GM12878 (cell line): ENCODE measurements at regions not wholly inside any gene's neighbourhood (a gene's known extent, or its start where the extent isn't known, plus 50 kb on each side); places are given as distances from the start of the nearest gene placed in this dataset.

Experiments
- ATAC-seq: fragments of 200-7000 bp; cut with Tn5 transposase; 3 replicates; pipeline ENCODE4 v1.9.1; 2020; ENCODE audit warnings: mild to moderate bottlenecking, moderate library complexity
- BruUV-seq: library from RNA; stranded (reverse); fragments of 400-500 nt; replicated peaks from 2 replicates; lab custom pipeline; 2021; lab: Mats Ljungman, UMichigan
- CTCF ChIA-PET: fragments of 300-600 bp; sonication (Branson Sonifier 250); formaldehyde crosslinking; extraction: SDS; loops from one replicate; lab custom pipeline; 2021; ENCODE audit warnings: inconsistent platforms; lab: Yijun Ruan, JAX
- POLR2A ChIA-PET: fragments of 350-600 bp; formaldehyde crosslinking; extraction: SDS; loops from one replicate; lab custom pipeline; 2021; ENCODE audit warnings: inconsistent platforms; lab: Charles Lee
- RAD21 ChIA-PET: fragments of 300-600 bp; sonication (Branson Sonifier 250); formaldehyde crosslinking; loops from one replicate; lab custom pipeline; 2023; ENCODE audit warnings: antibody characterized with exemption; ENCODE audit not compliant: unreplicated experiment; lab: Charles Lee
- SMC1A ChIA-PET: fragments of 300-600 bp; sonication (Branson Sonifier 250); formaldehyde crosslinking; loops from one replicate; lab custom pipeline; 2023; ENCODE audit not compliant: unreplicated experiment, uncharacterized antibody; lab: Charles Lee
- DNase-seq: peaks from one replicate; pipeline ENCODE4 v3.0.0-alpha.2; 2011; ENCODE audit warnings: low read depth, low spot score
- FAIRE-seq: peaks from 3 replicates; lab custom pipeline; 2011; peaks lifted over from hg19 to GRCh38; lab: Jason Lieb, UNC
- H2AFZ ChIP-seq: 2 replicates; pipeline ENCODE4 v1.6.0; 2011; ENCODE audit warnings: low read depth, low read length, control low read depth; ENCODE audit not compliant: control insufficient read depth
- H3K27ac ChIP-seq: 2 replicates; pipeline ENCODE4 v1.5.1; 2011; ENCODE audit warnings: control low read depth; ENCODE audit not compliant: control insufficient read depth, insufficient read depth
- H3K27me3 ChIP-seq, 2 experiments: replicated peaks in 1 of 2; 2 replicates each; pipeline versions ENCODE4 v1.6.0 to v1.6.1; 2011; ENCODE audit warnings: low read length in 1 of 2; ENCODE audit not compliant: control insufficient read depth in 2 of 2, insufficient read depth in 2 of 2
- H3K36me3 ChIP-seq, 2 experiments: 2 replicates each; pipeline ENCODE4 v1.5.1; 2011; ENCODE audit warnings: low read length in 1 of 2; ENCODE audit not compliant: control insufficient read depth in 2 of 2, insufficient read depth in 2 of 2
- H3K4me1 ChIP-seq: 2 replicates; pipeline ENCODE4 v1.6.1; 2011; ENCODE audit warnings: mild to moderate bottlenecking, low read length, moderate library complexity, mixed read lengths; ENCODE audit not compliant: control insufficient read depth, insufficient read depth
- H3K4me2 ChIP-seq: 2 replicates; pipeline ENCODE4 v1.6.0; 2011; ENCODE audit warnings: control low read depth; ENCODE audit not compliant: control insufficient read depth, insufficient read depth
- H3K4me3 ChIP-seq: fragments of 200-600 bp; sonication (generic); 2 replicates; pipeline ENCODE4 v1.5.1; 2016
- H3K79me2 ChIP-seq: 2 replicates; pipeline ENCODE4 v1.6.0; 2011; ENCODE audit warnings: low read length; ENCODE audit not compliant: control insufficient read depth, insufficient read depth
- H3K9ac ChIP-seq: 2 replicates; pipeline ENCODE4 v1.8.0; 2011; ENCODE audit warnings: low read length, control low read depth, mixed read lengths; ENCODE audit not compliant: control insufficient read depth, insufficient read depth
- H3K9me3 ChIP-seq: replicated peaks from 3 replicates; pipeline ENCODE4 v1.5.1; 2011; ENCODE audit warnings: mild to moderate bottlenecking, low read length; ENCODE audit not compliant: control insufficient read depth, insufficient read depth
- H4K20me1 ChIP-seq: 2 replicates; pipeline ENCODE4 v1.6.0; 2011; ENCODE audit not compliant: control insufficient read depth, insufficient read depth
- CREB1 ChIP-seq: IDR thresholded peaks from 2 replicates; pipeline ENCODE4 v1.6.1; 2012; ENCODE audit warnings: low read depth, mild to moderate bottlenecking, inconsistent platforms
- EED ChIP-seq: sonication (generic); IDR thresholded peaks from 2 replicates; pipeline ENCODE4 v1.6.1; 2016; ENCODE audit warnings: antibody characterized with exemption, low read depth
- NFXL1 ChIP-seq: fragments of 450-650 bp; IDR thresholded peaks from 2 replicates; pipeline ENCODE4 v1.6.1; 2017; ENCODE audit warnings: antibody characterized with exemption, mild to moderate bottlenecking, borderline replicate concordance
- NFYA ChIP-seq: IDR thresholded peaks from 2 replicates; pipeline ENCODE4 v1.6.1; 2011; ENCODE audit warnings: low read depth, mild to moderate bottlenecking, low read length, improper control_type of control experiment, borderline replicate concordance
- RCOR1 ChIP-seq: conservative IDR thresholded peaks from 2 replicates; pipeline ENCODE4 v1.6.1; 2012; ENCODE audit warnings: low read depth, low read length, improper control_type of control experiment
- RUNX3 ChIP-seq: IDR thresholded peaks from 2 replicates; pipeline ENCODE4 v1.6.1; 2012; ENCODE audit warnings: low read length, inconsistent platforms
- STAT3 ChIP-seq: IDR thresholded peaks from 2 replicates; pipeline ENCODE4 v1.6.1; 2011; ENCODE audit warnings: low read depth, low read length, improper control_type of control experiment
- YBX1 ChIP-seq: fragments of 450-650 bp; IDR thresholded peaks from 2 replicates; pipeline ENCODE4 v1.6.1; 2016; ENCODE audit warnings: antibody characterized with exemption
- ZZZ3 ChIP-seq: IDR thresholded peaks from 2 replicates; pipeline ENCODE4 v1.6.1; 2011; ENCODE audit warnings: low read depth; ENCODE audit not compliant: control insufficient read depth, insufficient read length
- WGBS: methylation state at CpG from one replicate; pipeline ENCODE4 v1.1.6; 2016; ENCODE audit warnings: low lambda C conversion rate; ENCODE audit not compliant: insufficient replicate concordance, insufficient coverage; ENCODE audit errors: missing lambda C conversion rate; 5-methylcytosine and 5-hydroxymethylcytosine counted together
- in situ Hi-C: fragments of 300-500 bp; cut with MboI; formaldehyde crosslinking; loops from 9 replicates; pipeline ENCODE4 v1.14.3; 2018; ENCODE audit warnings: mixed read lengths
- intact Hi-C: fragments of 100-400 bp; cut with micrococcal nuclease; formaldehyde crosslinking; loops from one replicate; pipeline ENCODE4 v1.14.2; 2022; ENCODE audit not compliant: unreplicated experiment
- TF ChIP-seq, protein P1 (sequence below): fragments of 450-650 bp; IDR thresholded peaks from 2 replicates; pipeline ENCODE4 v1.6.1; 2017; ENCODE audit warnings: mild to moderate bottlenecking, low read depth, inconsistent platforms; ENCODE audit not compliant: poor library complexity, severe bottlenecking
- TF ChIP-seq, protein P2 (sequence below): fragments of 450-650 bp; IDR thresholded peaks from 2 replicates; pipeline ENCODE4 v1.6.1; 2014; ENCODE audit warnings: mild to moderate bottlenecking

DNA sequence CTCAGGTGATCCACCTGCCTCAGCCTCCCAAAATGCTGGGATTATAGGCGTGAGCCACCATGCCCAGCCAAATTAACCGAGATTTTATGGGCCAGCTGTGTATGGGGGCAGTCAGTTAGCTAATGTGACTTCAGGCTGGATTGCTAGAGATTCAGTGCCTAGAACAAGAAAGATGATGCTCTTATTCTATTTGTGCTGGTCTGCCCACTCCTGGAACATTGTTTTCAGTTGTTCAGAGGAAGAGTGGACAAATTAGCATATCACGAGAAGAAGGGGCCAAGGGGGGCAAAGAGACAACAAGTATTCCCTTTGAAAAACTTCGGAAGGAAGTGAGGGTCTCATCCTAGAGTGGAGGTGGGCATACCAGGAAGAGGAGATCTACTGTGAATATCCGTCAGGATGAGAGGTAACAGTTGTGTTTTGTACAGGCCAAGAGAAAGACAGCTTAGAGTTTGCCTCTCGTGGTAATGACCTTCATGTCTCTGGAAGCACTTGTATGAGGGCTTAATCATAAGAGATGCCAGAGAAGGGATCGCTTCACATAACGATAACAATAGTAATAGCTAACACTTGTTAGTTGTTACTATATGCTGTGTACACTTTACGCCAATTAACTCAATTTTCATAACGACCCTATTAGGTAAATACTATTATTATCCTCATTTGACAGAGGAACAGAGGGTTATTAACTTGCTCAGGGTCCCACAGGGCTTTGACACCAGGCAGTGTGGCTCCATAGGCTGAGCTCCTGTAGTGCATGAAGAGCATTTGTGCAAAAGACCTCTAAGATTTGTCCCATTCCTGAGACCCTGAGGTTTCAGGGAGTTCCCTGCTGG, 138.3 kb downstream of the DDX1 start:
- no peak overlapping the region for H3K9ac ChIP-seq
- no TSS peak for BruUV-seq
- WGBS = 32% methylated on average over 10 of the region's 10 CpGs
- ChIA-PET SMC1A (interaction anchor here (0.6 kb wide), 1 partner anchor 711 kb away, joined by 3 read pairs; no protein-coding TSS in a partner anchor), RAD21 (no interaction called here), POLR2A (no interaction called here)
- no peaks in the 10 kb centered on the region for H3K9me3 ChIP-seq
- no peak overlapping the region for H3K27ac ChIP-seq
- peaks cover 17% of the 10 kb centered on the region for H3K4me1 ChIP-seq
- no peak; the same call in 2 of the 3 replicates for ATAC-seq
- no peak overlapping the region for H3K4me3 ChIP-seq
- no peak overlapping the region for H2AFZ ChIP-seq
- intact Hi-C loops = no loop called here
- TF ChIP-seq RCOR1 = no peak
- TF ChIP-seq, all 136 proteins: peak for 0
- H4K20me1 ChIP-seq = no peaks in the 10 kb centered on the region
- CTCF ChIA-PET = interaction anchor here (0.9 kb wide), 1 partner anchor 100 kb away, joined by 3 read pairs; no protein-coding TSS in a partner anchor
- peak; percentile 44 for FAIRE-seq
- H3K36me3 ChIP-seq = no peaks in the 10 kb centered on the region
- DNase-seq = no peak
- no peaks in the 10 kb centered on the region for H3K79me2 ChIP-seq
- no peaks in the 10 kb centered on the region; a peak in 1 of 4 replicates for H3K27me3 ChIP-seq
- in situ Hi-C loops = no loop called here
- no peak overlapping the region for H3K4me2 ChIP-seq

DNA sequence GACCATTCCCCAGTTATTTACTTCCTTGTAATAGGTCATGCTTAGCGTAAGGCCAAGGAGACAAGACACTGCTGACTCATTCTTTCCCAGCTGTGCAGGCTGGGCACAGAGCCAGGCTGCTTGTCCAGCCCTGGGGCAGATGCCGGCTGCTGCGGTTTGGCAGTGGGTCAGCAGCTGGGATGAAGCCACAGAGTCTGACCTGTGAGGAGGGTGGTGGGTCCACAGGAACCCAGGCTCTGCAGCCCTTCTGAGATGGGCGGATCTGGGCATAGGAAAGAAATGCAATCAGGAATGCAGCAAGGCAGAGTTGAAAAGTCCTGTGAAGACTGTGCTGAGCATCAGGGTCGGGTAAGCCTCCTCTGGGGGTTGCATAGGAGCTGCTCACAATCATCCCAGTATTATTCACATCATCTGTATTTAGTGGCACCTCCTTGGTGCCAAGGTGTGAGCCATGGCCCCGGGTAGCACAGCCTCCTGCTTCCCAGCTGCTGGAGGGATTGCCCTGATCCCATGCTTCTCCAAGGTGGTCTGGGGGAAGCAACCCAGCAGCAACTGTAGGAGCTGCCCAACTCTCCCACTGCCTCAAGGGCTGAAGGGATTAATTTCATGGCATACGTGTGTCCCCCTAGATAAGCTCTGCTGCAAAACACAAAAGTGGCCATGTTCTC, 139.0 kb downstream of the DDX1 start:
- Histone ChIP-seq H3K4me3 (no peak overlapping the region), H3K27me3 (no peaks in the 10 kb centered on the region), H3K4me2 (no peak overlapping the region), H3K36me3 (no peaks in the 10 kb centered on the region), H3K27ac (no peak overlapping the region), H3K9ac (no peak overlapping the region), H3K79me2 (no peaks in the 10 kb centered on the region), H4K20me1 (no peaks in the 10 kb centered on the region), H3K9me3 (no peaks in the 10 kb centered on the region), H2AFZ (no peak overlapping the region), H3K4me1 (peaks cover 17% of the 10 kb centered on the region)
- peak; percentile 69 for ATAC-seq
- RAD21 ChIA-PET = no interaction called here
- CTCF ChIA-PET = interaction anchor here (0.6 to 0.9 kb wide), 2 partner anchors 101 to 676 kb away, joined by 3 to 4 read pairs; no protein-coding TSS in a partner anchor
- POLR2A ChIA-PET = no interaction called here
- SMC1A ChIA-PET = interaction anchor here (1.0 kb wide), 1 partner anchor 10 kb away, joined by 3 read pairs; no protein-coding TSS in a partner anchor
- WGBS = 21% methylated on average over 7 of the region's 7 CpGs
- intact Hi-C loops (no loop called here), in situ Hi-C loops (no loop called here)
- FAIRE-seq = no peak
- BruUV-seq = no TSS peak
- DNase-seq = peak; percentile 19
- TF ChIP-seq RUNX3 (peak; percentile 17; the same call in 1 of the 2 replicates), ZZZ3 (no peak), STAT3 (no peak), YBX1 (no peak), NFXL1 (no peak), NFYA (no peak), EED (no peak), CREB1 (no peak)
- TF ChIP-seq, protein P1, sequence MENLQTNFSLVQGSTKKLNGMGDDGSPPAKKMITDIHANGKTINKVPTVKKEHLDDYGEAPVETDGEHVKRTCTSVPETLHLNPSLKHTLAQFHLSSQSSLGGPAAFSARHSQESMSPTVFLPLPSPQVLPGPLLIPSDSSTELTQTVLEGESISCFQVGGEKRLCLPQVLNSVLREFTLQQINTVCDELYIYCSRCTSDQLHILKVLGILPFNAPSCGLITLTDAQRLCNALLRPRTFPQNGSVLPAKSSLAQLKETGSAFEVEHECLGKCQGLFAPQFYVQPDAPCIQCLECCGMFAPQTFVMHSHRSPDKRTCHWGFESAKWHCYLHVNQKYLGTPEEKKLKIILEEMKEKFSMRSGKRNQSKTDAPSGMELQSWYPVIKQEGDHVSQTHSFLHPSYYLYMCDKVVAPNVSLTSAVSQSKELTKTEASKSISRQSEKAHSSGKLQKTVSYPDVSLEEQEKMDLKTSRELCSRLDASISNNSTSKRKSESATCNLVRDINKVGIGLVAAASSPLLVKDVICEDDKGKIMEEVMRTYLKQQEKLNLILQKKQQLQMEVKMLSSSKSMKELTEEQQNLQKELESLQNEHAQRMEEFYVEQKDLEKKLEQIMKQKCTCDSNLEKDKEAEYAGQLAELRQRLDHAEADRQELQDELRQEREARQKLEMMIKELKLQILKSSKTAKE = no peak
- TF ChIP-seq, protein P2, sequence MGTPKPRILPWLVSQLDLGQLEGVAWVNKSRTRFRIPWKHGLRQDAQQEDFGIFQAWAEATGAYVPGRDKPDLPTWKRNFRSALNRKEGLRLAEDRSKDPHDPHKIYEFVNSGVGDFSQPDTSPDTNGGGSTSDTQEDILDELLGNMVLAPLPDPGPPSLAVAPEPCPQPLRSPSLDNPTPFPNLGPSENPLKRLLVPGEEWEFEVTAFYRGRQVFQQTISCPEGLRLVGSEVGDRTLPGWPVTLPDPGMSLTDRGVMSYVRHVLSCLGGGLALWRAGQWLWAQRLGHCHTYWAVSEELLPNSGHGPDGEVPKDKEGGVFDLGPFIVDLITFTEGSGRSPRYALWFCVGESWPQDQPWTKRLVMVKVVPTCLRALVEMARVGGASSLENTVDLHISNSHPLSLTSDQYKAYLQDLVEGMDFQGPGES = no peak
